HCT116 (cell line): ENCODE measurements at regions not wholly inside any gene's neighbourhood (a gene's known extent, or its start where the extent isn't known, plus 50 kb on each side); places are given as distances from the start of the nearest gene placed in this dataset.

Source experiments
- ATAC-seq: fragments of 200-7000 bp; cut with Tn5 transposase; 2 replicates; pipeline ENCODE4 v1.9.1; 2020; ENCODE audit warnings: mild to moderate bottlenecking, moderate library complexity
- BruUV-seq: library from RNA; stranded (reverse); fragments of 400-500 nt; replicated peaks from 2 replicates; lab custom pipeline; 2021; lab: Mats Ljungman, UMichigan
- CTCF ChIA-PET: fragments of 300-600 bp; sonication (Branson Sonifier 250); formaldehyde crosslinking; loops from one replicate; lab custom pipeline; 2021; ENCODE audit warnings: antibody characterized with exemption; lab: Charles Lee
- POLR2A ChIA-PET: fragments of 300-600, 350-600 bp; sonication (Branson Sonifier 250); formaldehyde crosslinking; loops from one replicate; lab custom pipeline; 2021; ENCODE audit warnings: antibody characterized with exemption; lab: Charles Lee
- RAD21 ChIA-PET, 2 experiments: fragments of 300-600 bp; sonication (Branson Sonifier 250); formaldehyde crosslinking; loops; one replicate each; lab custom pipeline; 2023; ENCODE audit warnings: low total read pairs in 2 of 2; ENCODE audit not compliant: uncharacterized antibody in 2 of 2, unreplicated experiment in 2 of 2, low non-redundant PET in 1 of 2; lab: Charles Lee
- DNase-seq: peaks from one replicate; pipeline ENCODE4 v3.0.0-alpha.2; 2010; ENCODE audit warnings: low read depth, low spot score
- H2AFZ ChIP-seq: fragments of 200-600 bp; shearing (Covaris generic), sonication (generic); 2 replicates; pipeline ENCODE4 v1.6.1; 2017; ENCODE audit warnings: low read depth, mixed run types, mixed read lengths, antibody characterized with exemption, low read length; ENCODE audit not compliant: poor library complexity, severe bottlenecking
- H3K27ac ChIP-seq: 2 replicates; pipeline ENCODE4 v1.5.1; 2012; ENCODE audit warnings: low read depth, low read length
- H3K27me3 ChIP-seq: fragments of 200-600 bp; sonication (generic); 2 replicates; pipeline ENCODE4 v1.6.1; 2016; ENCODE audit warnings: mixed run types, low read length, mixed read lengths; ENCODE audit not compliant: insufficient read depth
- H3K36me3 ChIP-seq, 2 experiments: fragments of 200-500 bp in 1 of 2; fragments of 200-600 bp in 1 of 2; sonication (Bioruptor generic) in 1 of 2; sonication (generic) in 1 of 2; 2 replicates each; pipeline versions ENCODE4 v1.5.1 to v1.6.1; 2014 to 2016; ENCODE audit warnings: low read length in 2 of 2, inconsistent platforms in 1 of 2, mixed read lengths in 1 of 2, mixed run types in 1 of 2; ENCODE audit not compliant: insufficient read depth in 2 of 2, control insufficient read depth in 1 of 2
- H3K4me1 ChIP-seq, 2 experiments: fragments of 200-600 bp in 1 of 2; sonication (generic) in 1 of 2; 2 replicates each; pipeline versions ENCODE4 v1.5.1 to v1.6.1; 2012 to 2017; ENCODE audit warnings: low read length in 2 of 2, inconsistent platforms in 1 of 2, mild to moderate bottlenecking in 1 of 2, mixed read lengths in 1 of 2, mixed run types in 1 of 2, moderate library complexity in 1 of 2; ENCODE audit not compliant: insufficient read depth in 2 of 2, control insufficient read depth in 1 of 2
- H3K4me2 ChIP-seq: fragments of 200-600 bp; sonication (generic); 2 replicates; pipeline ENCODE4 v1.6.1; 2017; ENCODE audit warnings: mixed run types, low read length, mixed read lengths
- H3K4me3 ChIP-seq, 2 experiments: fragments of 200-600 bp in 1 of 2; sonication (generic) in 1 of 2; replicated peaks in 1 of 2; 2 replicates each; pipeline ENCODE4 v1.5.1; 2011 to 2016; ENCODE audit warnings: low read length in 2 of 2, control low read depth in 1 of 2, low read depth in 1 of 2, mild to moderate bottlenecking in 1 of 2, mixed read lengths in 1 of 2, mixed run types in 1 of 2
- H3K79me2 ChIP-seq: fragments of 200-600 bp; sonication (generic); 2 replicates; pipeline ENCODE4 v1.6.1; 2017; ENCODE audit warnings: mild to moderate bottlenecking, mixed run types, low read length, moderate library complexity, mixed read lengths; ENCODE audit not compliant: insufficient read depth
- H3K9ac ChIP-seq: fragments of 200-600 bp; sonication (generic); 2 replicates; pipeline ENCODE4 v1.6.1; 2016; ENCODE audit warnings: low read length, mixed read lengths
- H3K9me2 ChIP-seq: fragments of 200-600 bp; sonication (generic), shearing (Covaris generic); 2 replicates; pipeline ENCODE4 v1.6.1; 2017; ENCODE audit warnings: mixed run types, mild to moderate bottlenecking, moderate library complexity; ENCODE audit not compliant: insufficient read depth
- H3K9me3 ChIP-seq, 2 experiments: fragments of 200-500 bp in 1 of 2; fragments of 200-600 bp in 1 of 2; sonication (Bioruptor generic) in 1 of 2; sonication (generic) in 1 of 2; 2 replicates each; pipeline ENCODE4 v1.6.1; 2014 to 2017; ENCODE audit warnings: low read length in 2 of 2, mixed read lengths in 2 of 2, inconsistent platforms in 1 of 2, low read depth in 1 of 2, mild to moderate bottlenecking in 1 of 2, mixed run types in 1 of 2, moderate library complexity in 1 of 2; ENCODE audit not compliant: control insufficient read depth in 1 of 2, insufficient read depth in 1 of 2
- H4K20me1 ChIP-seq: fragments of 200-600 bp; sonication (generic), shearing (Covaris generic); 2 replicates; pipeline ENCODE4 v1.6.1; 2017; ENCODE audit warnings: mixed run types, mild to moderate bottlenecking, moderate library complexity; ENCODE audit not compliant: insufficient read depth
- ATF3 ChIP-seq: IDR thresholded peaks from 2 replicates; pipeline ENCODE4 v1.6.1; 2012
- CBX3 ChIP-seq: IDR thresholded peaks from 2 replicates; pipeline ENCODE4 v1.6.1; 2012; ENCODE audit warnings: low read depth
- EGR1 ChIP-seq: IDR thresholded peaks from 2 replicates; pipeline ENCODE4 v1.6.1; 2012; ENCODE audit warnings: low read depth
- EZH2 ChIP-seq: fragments of 200-600 bp; sonication (generic); IDR thresholded peaks from 2 replicates; pipeline ENCODE4 v1.6.1; 2017; ENCODE audit warnings: antibody characterized with exemption, mixed run types
- FOSL1 ChIP-seq: IDR thresholded peaks from 2 replicates; pipeline ENCODE4 v1.6.1; 2012; ENCODE audit warnings: low read depth
- POLR2A ChIP-seq: IDR thresholded peaks from 2 replicates; pipeline ENCODE4 v1.7.0; 2011; ENCODE audit warnings: borderline replicate concordance; ENCODE audit not compliant: insufficient read depth, insufficient read length; ENCODE audit errors: extremely low read depth
- POLR2AphosphoS5 ChIP-seq: IDR thresholded peaks from 2 replicates; pipeline ENCODE4 v1.6.1; 2011; ENCODE audit warnings: mild to moderate bottlenecking, low read depth, low read length, moderate library complexity
- RAD21 ChIP-seq: IDR thresholded peaks from 2 replicates; pipeline ENCODE4 v1.6.1; 2012; ENCODE audit warnings: low read depth, mild to moderate bottlenecking
- SIN3A ChIP-seq: IDR thresholded peaks from 2 replicates; pipeline ENCODE4 v1.6.1; 2012; ENCODE audit warnings: low read depth
- SP1 ChIP-seq: IDR thresholded peaks from 2 replicates; pipeline ENCODE4 v1.6.1; 2012; ENCODE audit warnings: low read depth
- SRF ChIP-seq: IDR thresholded peaks from 2 replicates; pipeline ENCODE4 v1.6.1; 2012; ENCODE audit warnings: low read depth
- TCF7L2 ChIP-seq: IDR thresholded peaks from 2 replicates; pipeline ENCODE4 v1.7.0; 2011; ENCODE audit warnings: borderline replicate concordance, inconsistent platforms; ENCODE audit not compliant: insufficient read depth, insufficient read length; ENCODE audit errors: extremely low read depth
- YY1 ChIP-seq: IDR thresholded peaks from 2 replicates; pipeline ENCODE4 v1.6.1; 2011; ENCODE audit warnings: low read length, low read depth, moderate library complexity, mild to moderate bottlenecking; ENCODE audit not compliant: insufficient replicate concordance; ENCODE audit errors: extremely low read depth
- ZNF274 ChIP-seq: fragments of 200-500 bp; sonication (Bioruptor generic); IDR thresholded peaks from 2 replicates; pipeline ENCODE4 v1.6.1; 2014; ENCODE audit warnings: mild to moderate bottlenecking, low read depth, low read length, inconsistent platforms
- intact Hi-C: fragments of 100-400 bp; cut with micrococcal nuclease; formaldehyde crosslinking; loops from 2 replicates; pipeline ENCODE4 v1.10.0; 2022
- TF ChIP-seq, protein P1 (sequence below), 3 experiments: fragments of 200-600 bp in 1 of 3; sonication (generic) in 1 of 3; IDR thresholded peaks in 2 of 3; conservative IDR thresholded peaks in 1 of 3; 2 replicates each; pipeline ENCODE4 v1.5.1; 2012 to 2017; ENCODE audit warnings: low read depth in 2 of 3, low read length in 2 of 3, antibody characterized with exemption in 1 of 3, borderline replicate concordance in 1 of 3, control low read depth in 1 of 3, mild to moderate bottlenecking in 1 of 3, mixed read lengths in 1 of 3, mixed run types in 1 of 3, moderate library complexity in 1 of 3; ENCODE audit not compliant: insufficient read depth in 1 of 3
- TF ChIP-seq, protein P2 (sequence below): IDR thresholded peaks from 2 replicates; pipeline ENCODE4 v1.6.1; 2011; ENCODE audit warnings: mild to moderate bottlenecking, low read length, moderate library complexity; ENCODE audit not compliant: insufficient replicate concordance; ENCODE audit errors: extremely low read depth

DNA sequence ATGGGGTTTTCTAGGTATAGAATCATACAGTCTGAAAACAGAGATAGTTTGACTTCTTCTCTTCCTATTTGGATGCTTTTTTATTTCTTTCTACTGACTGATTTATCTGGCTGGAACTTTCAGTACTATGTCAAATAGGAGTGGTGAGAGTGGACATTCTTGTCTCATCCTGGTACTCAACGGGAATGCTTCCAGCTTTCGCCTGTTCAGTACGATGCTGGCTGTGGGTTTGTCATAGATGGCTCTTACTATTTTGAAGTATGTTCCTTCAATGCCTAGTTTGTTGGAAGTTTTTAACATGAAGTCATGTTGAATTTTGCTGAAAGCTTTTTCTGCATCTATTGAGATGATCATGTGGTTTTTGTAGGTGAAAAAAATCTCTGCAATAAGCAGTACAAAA, 730.4 kb downstream of the PLCL1 start:
- no peak for TF ChIP-seq TCF7L2
- no peak for TF ChIP-seq SP1
- no peak for TF ChIP-seq EGR1
- TF ChIP-seq, protein P1, sequence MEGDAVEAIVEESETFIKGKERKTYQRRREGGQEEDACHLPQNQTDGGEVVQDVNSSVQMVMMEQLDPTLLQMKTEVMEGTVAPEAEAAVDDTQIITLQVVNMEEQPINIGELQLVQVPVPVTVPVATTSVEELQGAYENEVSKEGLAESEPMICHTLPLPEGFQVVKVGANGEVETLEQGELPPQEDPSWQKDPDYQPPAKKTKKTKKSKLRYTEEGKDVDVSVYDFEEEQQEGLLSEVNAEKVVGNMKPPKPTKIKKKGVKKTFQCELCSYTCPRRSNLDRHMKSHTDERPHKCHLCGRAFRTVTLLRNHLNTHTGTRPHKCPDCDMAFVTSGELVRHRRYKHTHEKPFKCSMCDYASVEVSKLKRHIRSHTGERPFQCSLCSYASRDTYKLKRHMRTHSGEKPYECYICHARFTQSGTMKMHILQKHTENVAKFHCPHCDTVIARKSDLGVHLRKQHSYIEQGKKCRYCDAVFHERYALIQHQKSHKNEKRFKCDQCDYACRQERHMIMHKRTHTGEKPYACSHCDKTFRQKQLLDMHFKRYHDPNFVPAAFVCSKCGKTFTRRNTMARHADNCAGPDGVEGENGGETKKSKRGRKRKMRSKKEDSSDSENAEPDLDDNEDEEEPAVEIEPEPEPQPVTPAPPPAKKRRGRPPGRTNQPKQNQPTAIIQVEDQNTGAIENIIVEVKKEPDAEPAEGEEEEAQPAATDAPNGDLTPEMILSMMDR (IDR thresholded peaks at IDR 0.05 in 2 of 3, conservative IDR thresholded peaks at IDR 0.05 in 1 of 3; ENCODE audit: borderline replicate concordance in 1 of 3, insufficient read depth in 1 of 3, low read depth in 2 of 3, low read length in 2 of 3) = no peak
- TF ChIP-seq FOSL1 = no peak
- TF ChIP-seq POLR2A = no peak
- H3K27me3 ChIP-seq = no peaks in the 10 kb centered on the region
- BruUV-seq = no TSS peak
- intact Hi-C loops = no loop called here
- ATAC-seq (no peak), DNase-seq (no peak)
- ChIA-PET RAD21 (no interaction called here), CTCF (no interaction called here), POLR2A (no interaction called here)
- no peaks in the 10 kb centered on the region for H3K9me3 ChIP-seq
- H3K79me2 ChIP-seq = no peaks in the 10 kb centered on the region
- no peak overlapping the region for H2AFZ ChIP-seq
- no peaks in the 10 kb centered on the region for H4K20me1 ChIP-seq
- H3K4me2 ChIP-seq = no peak overlapping the region
- no peak overlapping the region for H3K9ac ChIP-seq
- H3K9me2 ChIP-seq = no peaks in the 10 kb centered on the region
- no peaks in the 10 kb centered on the region for H3K36me3 ChIP-seq
- H3K4me1 ChIP-seq = no peaks in the 10 kb centered on the region
- H3K4me3 ChIP-seq = no peak overlapping the region
- no peak overlapping the region for H3K27ac ChIP-seq

GRCh38 chr2:198525211-198525969, 721.0 kb downstream of the PLCL1 start:
- Histone ChIP-seq H3K27ac (no peak overlapping the region), H3K9me2 (no peaks in the 10 kb centered on the region), H3K27me3 (0 out of 2 replicates have a peak, but pooled peaks cover 3% of the 10 kb centered on the region), H3K4me3 (no peak overlapping the region), H3K36me3 (no peaks in the 10 kb centered on the region), H4K20me1 (no peaks in the 10 kb centered on the region; the same call in 1 of the 2 replicates), H3K4me1 (no peaks in the 10 kb centered on the region), H3K4me2 (no peak overlapping the region), H3K79me2 (no peaks in the 10 kb centered on the region), H3K9ac (no peak overlapping the region), H2AFZ (no peak overlapping the region), H3K9me3 (no peaks in the 10 kb centered on the region)
- POLR2A ChIA-PET = no interaction called here
- RAD21 ChIA-PET = no interaction called here
- DNase-seq = no peak
- no TSS peak for BruUV-seq
- ATAC-seq = no peak
- CTCF ChIA-PET = no interaction called here
- intact Hi-C loops = no loop called here
- TF ChIP-seq POLR2A (no peak), YY1 (no peak), FOSL1 (no peak), CBX3 (no peak), SP1 (no peak), ATF3 (no peak), POLR2AphosphoS5 (no peak), EZH2 (no peak), ZNF274 (no peak), EGR1 (no peak), RAD21 (no peak), SIN3A (no peak), SRF (no peak)
- TF ChIP-seq, protein P2, sequence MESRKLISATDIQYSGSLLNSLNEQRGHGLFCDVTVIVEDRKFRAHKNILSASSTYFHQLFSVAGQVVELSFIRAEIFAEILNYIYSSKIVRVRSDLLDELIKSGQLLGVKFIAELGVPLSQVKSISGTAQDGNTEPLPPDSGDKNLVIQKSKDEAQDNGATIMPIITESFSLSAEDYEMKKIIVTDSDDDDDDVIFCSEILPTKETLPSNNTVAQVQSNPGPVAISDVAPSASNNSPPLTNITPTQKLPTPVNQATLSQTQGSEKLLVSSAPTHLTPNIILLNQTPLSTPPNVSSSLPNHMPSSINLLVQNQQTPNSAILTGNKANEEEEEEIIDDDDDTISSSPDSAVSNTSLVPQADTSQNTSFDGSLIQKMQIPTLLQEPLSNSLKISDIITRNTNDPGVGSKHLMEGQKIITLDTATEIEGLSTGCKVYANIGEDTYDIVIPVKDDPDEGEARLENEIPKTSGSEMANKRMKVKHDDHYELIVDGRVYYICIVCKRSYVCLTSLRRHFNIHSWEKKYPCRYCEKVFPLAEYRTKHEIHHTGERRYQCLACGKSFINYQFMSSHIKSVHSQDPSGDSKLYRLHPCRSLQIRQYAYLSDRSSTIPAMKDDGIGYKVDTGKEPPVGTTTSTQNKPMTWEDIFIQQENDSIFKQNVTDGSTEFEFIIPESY = no peak
